H9 (cell line): ENCODE measurements at regions not wholly inside any gene's neighbourhood (a gene's known extent, or its start where the extent isn't known, plus 50 kb on each side); places are given as distances from the start of the nearest gene placed in this dataset.

Source experiments
- DNase-seq: peaks from one replicate; pipeline ENCODE4 v3.0.0-alpha.2; 2017
- H2AFZ ChIP-seq: one replicate; pipeline ENCODE4 v1.6.1; 2013; ENCODE audit warnings: mild to moderate bottlenecking, low read length, control low read depth, moderate library complexity
- H2AK5ac ChIP-seq: 2 replicates; pipeline ENCODE4 v1.6.1; 2013; ENCODE audit warnings: low read length, control low read depth, mixed read lengths; ENCODE audit not compliant: insufficient read length
- H2BK120ac ChIP-seq: one replicate; pipeline ENCODE4 v1.6.1; 2013; ENCODE audit warnings: low read depth, mild to moderate bottlenecking, low read length, control low read depth, inconsistent platforms; ENCODE audit not compliant: poor library complexity, severe bottlenecking
- H2BK12ac ChIP-seq: 2 replicates; pipeline ENCODE4 v1.6.1; 2013; ENCODE audit warnings: low read length, control low read depth, mixed read lengths, low read depth; ENCODE audit not compliant: insufficient read length
- H2BK15ac ChIP-seq: 2 replicates; pipeline ENCODE4 v1.6.1; 2013; ENCODE audit warnings: low read depth, low read length, control low read depth
- H2BK20ac ChIP-seq: one replicate; pipeline ENCODE4 v1.6.1; 2013; ENCODE audit warnings: low read depth, mild to moderate bottlenecking, low read length, control low read depth, inconsistent platforms; ENCODE audit not compliant: poor library complexity, severe bottlenecking
- H2BK5ac ChIP-seq: 2 replicates; pipeline ENCODE4 v1.6.1; 2013; ENCODE audit warnings: low read length, control low read depth, mixed read lengths; ENCODE audit not compliant: insufficient read length
- H3K14ac ChIP-seq: 2 replicates; pipeline ENCODE4 v1.6.1; 2013; ENCODE audit warnings: low read length, control low read depth; ENCODE audit not compliant: insufficient read depth
- H3K18ac ChIP-seq: 2 replicates; pipeline ENCODE4 v1.6.1; 2013; ENCODE audit warnings: low read depth, mild to moderate bottlenecking, mixed read lengths, low read length, control low read depth; ENCODE audit not compliant: insufficient read length
- H3K23ac ChIP-seq: 2 replicates; pipeline ENCODE4 v1.6.1; 2013; ENCODE audit warnings: low read length, control low read depth, mixed read lengths, low read depth; ENCODE audit not compliant: insufficient read length
- H3K23me2 ChIP-seq: 2 replicates; pipeline ENCODE4 v1.6.1; 2013; ENCODE audit warnings: low read depth, mild to moderate bottlenecking, mixed read lengths, low read length, control low read depth; ENCODE audit not compliant: insufficient read length, poor library complexity, severe bottlenecking
- H3K27ac ChIP-seq: 2 replicates; pipeline ENCODE4 v1.5.1; 2013; ENCODE audit warnings: low read length, control low read depth, mixed read lengths, low read depth; ENCODE audit not compliant: insufficient read length
- H3K27me3 ChIP-seq: 2 replicates; pipeline ENCODE4 v1.6.1; 2013; ENCODE audit warnings: low read length, control low read depth, inconsistent platforms; ENCODE audit not compliant: insufficient read depth
- H3K4ac ChIP-seq: 2 replicates; pipeline ENCODE4 v1.6.1; 2013; ENCODE audit warnings: low read depth, mild to moderate bottlenecking, control low read depth, inconsistent platforms, low read length, moderate library complexity
- H3K4me1 ChIP-seq: 2 replicates; pipeline ENCODE4 v1.6.1; 2013; ENCODE audit warnings: low read length, control low read depth, inconsistent platforms; ENCODE audit not compliant: insufficient read depth
- H3K4me2 ChIP-seq: 2 replicates; pipeline ENCODE4 v1.6.1; 2013; ENCODE audit warnings: low read length, control low read depth, mixed read lengths; ENCODE audit not compliant: insufficient read length, insufficient read depth
- H3K56ac ChIP-seq: 2 replicates; pipeline ENCODE4 v1.6.1; 2013; ENCODE audit warnings: low read depth, mild to moderate bottlenecking, mixed read lengths, low read length, control low read depth; ENCODE audit not compliant: insufficient read length
- H3K79me1 ChIP-seq: 2 replicates; pipeline ENCODE4 v1.6.1; 2013; ENCODE audit warnings: low read depth, mild to moderate bottlenecking, moderate library complexity, low read length, control low read depth, inconsistent platforms; ENCODE audit not compliant: insufficient read depth, poor library complexity, severe bottlenecking
- H3K79me2 ChIP-seq: 2 replicates; pipeline ENCODE4 v1.6.1; 2013; ENCODE audit warnings: low read length, control low read depth, inconsistent platforms; ENCODE audit not compliant: insufficient read depth
- H3K9ac ChIP-seq: 2 replicates; pipeline ENCODE4 v1.6.1; 2013; ENCODE audit warnings: low read length, control low read depth, mixed read lengths; ENCODE audit not compliant: insufficient read length; ENCODE audit errors: extremely low read depth
- H3K9me3 ChIP-seq: one replicate; pipeline ENCODE4 v1.6.1; 2013; ENCODE audit warnings: low read depth, low read length, inconsistent platforms; ENCODE audit not compliant: control insufficient read depth
- H3T11ph ChIP-seq: one replicate; pipeline ENCODE4 v1.6.1; 2013; ENCODE audit warnings: mild to moderate bottlenecking, low read length, control low read depth, inconsistent platforms
- H4K20me1 ChIP-seq: one replicate; pipeline ENCODE4 v1.6.1; 2013; ENCODE audit not compliant: control insufficient read depth, insufficient read length, insufficient read depth
- H4K5ac ChIP-seq: 2 replicates; pipeline ENCODE4 v1.6.1; 2013; ENCODE audit warnings: low read depth, mild to moderate bottlenecking, mixed read lengths, low read length, control low read depth; ENCODE audit not compliant: insufficient read length
- H4K8ac ChIP-seq: replicated peaks from 2 replicates; pipeline ENCODE4 v1.6.1; 2013; ENCODE audit warnings: low read length, control low read depth, mixed read lengths, low read depth; ENCODE audit not compliant: insufficient read length
- H4K91ac ChIP-seq: 2 replicates; pipeline ENCODE4 v1.6.1; 2013; ENCODE audit warnings: low read depth, mild to moderate bottlenecking, moderate library complexity, mixed read lengths, low read length, control low read depth; ENCODE audit not compliant: insufficient read length
- H3K27ac Mint-ChIP-seq, 3 experiments: 2 replicates in 2 of 3; 3 replicates in 1 of 3; pipeline ENCODE4 v1.8.0; 2020 to 2021; ENCODE audit warnings: mixed read lengths in 3 of 3, mild to moderate bottlenecking in 1 of 3, moderate library complexity in 1 of 3
- H3K27me3 Mint-ChIP-seq: 2 replicates; pipeline ENCODE4 v1.8.0; 2021; ENCODE audit warnings: low read depth, mild to moderate bottlenecking, moderate library complexity, mixed read lengths
- H3K36me3 Mint-ChIP-seq, 3 experiments: 2 replicates in 2 of 3; 3 replicates in 1 of 3; pipeline ENCODE4 v1.8.0; 2020 to 2021; ENCODE audit warnings: low read depth in 3 of 3, mixed read lengths in 3 of 3; ENCODE audit not compliant: insufficient read depth in 1 of 3
- H3K4me1 Mint-ChIP-seq, 2 experiments: 2 replicates each; pipeline ENCODE4 v1.8.0; 2020; ENCODE audit warnings: mixed read lengths in 2 of 2
- H3K4me3 Mint-ChIP-seq, 2 experiments: 2 replicates in 1 of 2; 3 replicates in 1 of 2; pipeline ENCODE4 v1.8.0; 2020 to 2021; ENCODE audit warnings: mild to moderate bottlenecking in 2 of 2, mixed read lengths in 2 of 2, moderate library complexity in 1 of 2
- H3K9me3 Mint-ChIP-seq, 2 experiments: 2 replicates in 1 of 2; 3 replicates in 1 of 2; pipeline ENCODE4 v1.8.0; 2020; ENCODE audit warnings: mild to moderate bottlenecking in 2 of 2, mixed read lengths in 2 of 2, moderate library complexity in 1 of 2
- WGBS: extraction: QIAGEN DNeasy Blood & Tissue Kit; methylation state at CpG from one replicate; pipeline ENCODE4 v1.1.7; 2013; ENCODE audit warnings: missing lambda C conversion rate, low lambda C conversion rate, mixed read lengths; ENCODE audit not compliant: insufficient read length; ENCODE audit errors: extremely low coverage; 5-methylcytosine and 5-hydroxymethylcytosine counted together
- TF ChIP-seq, protein P1 (sequence below): fragments of 200-600 bp; sonication (generic); conservative IDR thresholded peaks from 3 replicates; pipeline ENCODE4 v1.8.0; 2021; ENCODE audit warnings: antibody characterized with exemption, mild to moderate bottlenecking

DNA sequence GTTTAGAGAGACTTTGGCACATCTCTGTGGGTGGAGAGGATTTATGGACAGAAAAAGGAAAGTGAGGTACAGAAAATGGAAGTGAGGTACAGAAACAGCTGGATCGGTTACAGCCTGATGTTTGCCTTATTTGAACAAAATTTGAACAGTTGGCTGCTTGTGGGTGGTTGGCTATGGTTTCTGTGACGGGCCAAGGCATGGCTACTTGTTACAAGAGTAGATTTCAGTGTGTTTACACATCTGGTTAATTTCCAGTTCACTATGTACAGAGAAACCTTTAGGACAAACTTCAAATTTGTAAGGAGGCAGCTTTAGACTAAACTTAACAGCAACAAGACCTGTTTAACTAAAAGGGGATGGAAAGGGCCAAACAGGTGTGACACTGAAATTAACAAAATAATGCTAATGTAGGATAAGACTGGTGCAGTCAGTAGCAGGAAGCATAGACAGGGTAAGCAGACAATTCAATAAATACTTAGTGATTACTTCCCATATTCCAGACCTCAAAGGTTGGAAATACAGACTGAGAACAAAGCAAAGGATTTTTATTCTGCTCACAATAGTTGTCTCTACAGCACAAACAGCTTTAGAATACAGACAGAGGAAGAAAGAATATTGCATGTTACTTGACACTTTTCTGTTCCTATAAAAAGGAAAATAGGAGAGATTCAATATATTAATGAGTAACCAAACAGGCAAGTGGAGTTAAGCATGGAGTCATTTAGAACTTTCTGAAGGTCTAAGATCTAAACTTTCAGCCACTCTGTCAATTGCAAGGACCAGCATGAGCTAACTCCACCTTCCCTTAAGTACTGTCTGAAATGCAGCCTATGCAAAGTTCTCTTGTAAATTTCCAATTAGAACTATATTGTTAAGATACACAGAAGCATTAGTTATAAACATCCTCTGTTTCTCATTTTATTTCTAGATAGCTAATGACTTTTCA, 294.4 kb upstream of the FAT4 start:
- H2AFZ ChIP-seq = no peak overlapping the region
- no peak overlapping the region for H4K5ac ChIP-seq
- no peak overlapping the region for H3K4me2 ChIP-seq
- no peak overlapping the region for H3T11ph ChIP-seq
- no peak overlapping the region for H2BK120ac ChIP-seq
- no peaks in the 10 kb centered on the region for H3K23me2 ChIP-seq
- Mint-ChIP-seq H3K9me3 (peaks cover 10 to 11% of the 10 kb centered on the region in 2 experiments), H3K4me1 (peaks cover 16 to 22% of the 10 kb centered on the region in 2 experiments), H3K4me3 (no peak overlapping the region), H3K27ac (peak overlapping the region in 1 of 3 experiments; percentile 22; a peak in 2 of 7 replicates), H3K36me3 (peaks cover 9 to 12% (median 12%) of the 10 kb centered on the region in 3 experiments), H3K27me3 (no peaks in the 10 kb centered on the region)
- H2BK5ac ChIP-seq = no peak overlapping the region
- H3K79me2 ChIP-seq = no peaks in the 10 kb centered on the region
- H3K27ac ChIP-seq = no peak overlapping the region
- H3K9me3 ChIP-seq = peaks cover 9% of the 10 kb centered on the region
- H3K14ac ChIP-seq = no peak overlapping the region
- H4K91ac ChIP-seq = no peak overlapping the region
- H3K4ac ChIP-seq = no peak overlapping the region
- H4K20me1 ChIP-seq = no peaks in the 10 kb centered on the region
- H2BK12ac ChIP-seq = no peak overlapping the region
- H4K8ac ChIP-seq = no peak overlapping the region
- TF ChIP-seq, protein P1, sequence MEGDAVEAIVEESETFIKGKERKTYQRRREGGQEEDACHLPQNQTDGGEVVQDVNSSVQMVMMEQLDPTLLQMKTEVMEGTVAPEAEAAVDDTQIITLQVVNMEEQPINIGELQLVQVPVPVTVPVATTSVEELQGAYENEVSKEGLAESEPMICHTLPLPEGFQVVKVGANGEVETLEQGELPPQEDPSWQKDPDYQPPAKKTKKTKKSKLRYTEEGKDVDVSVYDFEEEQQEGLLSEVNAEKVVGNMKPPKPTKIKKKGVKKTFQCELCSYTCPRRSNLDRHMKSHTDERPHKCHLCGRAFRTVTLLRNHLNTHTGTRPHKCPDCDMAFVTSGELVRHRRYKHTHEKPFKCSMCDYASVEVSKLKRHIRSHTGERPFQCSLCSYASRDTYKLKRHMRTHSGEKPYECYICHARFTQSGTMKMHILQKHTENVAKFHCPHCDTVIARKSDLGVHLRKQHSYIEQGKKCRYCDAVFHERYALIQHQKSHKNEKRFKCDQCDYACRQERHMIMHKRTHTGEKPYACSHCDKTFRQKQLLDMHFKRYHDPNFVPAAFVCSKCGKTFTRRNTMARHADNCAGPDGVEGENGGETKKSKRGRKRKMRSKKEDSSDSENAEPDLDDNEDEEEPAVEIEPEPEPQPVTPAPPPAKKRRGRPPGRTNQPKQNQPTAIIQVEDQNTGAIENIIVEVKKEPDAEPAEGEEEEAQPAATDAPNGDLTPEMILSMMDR = no peak
- no peak overlapping the region for H2BK15ac ChIP-seq
- no peaks in the 10 kb centered on the region for H3K27me3 ChIP-seq
- no peak overlapping the region for H2AK5ac ChIP-seq
- H3K23ac ChIP-seq = no peak overlapping the region
- H3K18ac ChIP-seq = no peak overlapping the region
- WGBS = no CpG with 5 or more reads among the region's 2 CpGs
- H2BK20ac ChIP-seq = no peak overlapping the region
- peaks cover 4% of the 10 kb centered on the region; the same call in 1 of the 2 replicates for H3K4me1 ChIP-seq
- no peak overlapping the region for H3K9ac ChIP-seq
- H3K79me1 ChIP-seq = no peaks in the 10 kb centered on the region
- H3K56ac ChIP-seq = no peak overlapping the region
- DNase-seq = no peak
